ENCODE measurements at regions not wholly inside any gene's neighbourhood (a gene's known extent, or its start where the extent isn't known, plus 50 kb on each side); places are given as distances from the start of the nearest gene placed in this dataset.

- Histone ChIP-seq H2AFZ (ENCODE audit: low read depth) (no peak overlapping the region), H3K27ac (ENCODE audit: low read depth in 2 of 2, low read length in 1 of 2) (no peak overlapping the region), H3K4me1 (ENCODE audit: control insufficient read depth in 1 of 2, insufficient read depth in 2 of 2, low read depth in 1 of 2, low read length in 1 of 2) (no peaks in the 10 kb centered on the region), H3K4me3 (ENCODE audit: low read depth in 2 of 2, low read length in 1 of 2) (no peak overlapping the region; a peak in 1 of 4 replicates), H3K4me2 (no peak overlapping the region), H3F3A (replicated peaks; ENCODE audit: insufficient read depth) (no peaks in the 10 kb centered on the region), H4K20me1 (ENCODE audit: insufficient read depth) (no peaks in the 10 kb centered on the region), H3K36me3 (replicated peaks in 1 of 2; ENCODE audit: control insufficient read depth in 1 of 2, insufficient read depth in 2 of 2, low read length in 1 of 2) (no peaks in the 10 kb centered on the region), H3K9me2 (no peaks in the 10 kb centered on the region), H3K9ac (no peak overlapping the region), H3K27me3 (ENCODE audit: insufficient read depth) (no peaks in the 10 kb centered on the region), H3K9me3 (no peaks in the 10 kb centered on the region), H3K79me2 (ENCODE audit: insufficient read depth) (no peaks in the 10 kb centered on the region)
- no peak for DNase-seq
- ChIA-PET POLR2A (no interaction called here), CTCF (no interaction called here)
- 14% methylated on average over 2 of the region's 2 CpGs for WGBS (ENCODE audit: low lambda C conversion rate)
- TF ChIP-seq RFX5 (IDR thresholded peaks at IDR 0.05; ENCODE audit: low read length) (no peak), POLR2AphosphoS5 (IDR thresholded peaks at IDR 0.05; ENCODE audit: low read depth, low read length) (no peak), TEAD4 (IDR thresholded peaks at IDR 0.05; ENCODE audit: borderline replicate concordance, insufficient read depth) (no peak)
- TF ChIP-seq, protein P1, sequence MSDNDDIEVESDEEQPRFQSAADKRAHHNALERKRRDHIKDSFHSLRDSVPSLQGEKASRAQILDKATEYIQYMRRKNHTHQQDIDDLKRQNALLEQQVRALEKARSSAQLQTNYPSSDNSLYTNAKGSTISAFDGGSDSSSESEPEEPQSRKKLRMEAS (IDR thresholded peaks at IDR 0.05; ENCODE audit: low read depth): no peak
Observed at GRCh38 chr14:101353422-101353821, 207.9 kb upstream of the DIO3 start.

- no peaks in the 10 kb centered on the region for H3K9me2 ChIP-seq
- no peaks in the 10 kb centered on the region for H3K36me3 ChIP-seq (replicated peaks in 1 of 2; ENCODE audit: control insufficient read depth in 1 of 2, insufficient read depth in 2 of 2, low read length in 1 of 2)
- no peaks in the 10 kb centered on the region for H3K79me2 ChIP-seq (ENCODE audit: insufficient read depth)
- H3K4me1 ChIP-seq (ENCODE audit: control insufficient read depth in 1 of 2, insufficient read depth in 2 of 2, low read depth in 1 of 2, low read length in 1 of 2): no peaks in the 10 kb centered on the region
- ChIA-PET CTCF (no interaction called here), POLR2A (no interaction called here)
- H3K9ac ChIP-seq: no peak overlapping the region
- no peak overlapping the region for H3K27ac ChIP-seq (ENCODE audit: low read depth in 2 of 2, low read length in 1 of 2)
- no peak overlapping the region for H2AFZ ChIP-seq (ENCODE audit: low read depth)
- H4K20me1 ChIP-seq (ENCODE audit: insufficient read depth): no peaks in the 10 kb centered on the region
- H3K27me3 ChIP-seq (ENCODE audit: insufficient read depth): no peaks in the 10 kb centered on the region
- H3K4me2 ChIP-seq: no peak overlapping the region
- H3K4me3 ChIP-seq (ENCODE audit: low read depth in 2 of 2, low read length in 1 of 2): no peak overlapping the region
- whole genome bisulfite sequencing (ENCODE audit: low lambda C conversion rate): 4% methylated on average over 2 of the region's 2 CpGs
- no peak for DNase-seq
- no peaks in the 10 kb centered on the region for H3K9me3 ChIP-seq
- no peaks in the 10 kb centered on the region for H3F3A ChIP-seq (replicated peaks; ENCODE audit: insufficient read depth)
- TF ChIP-seq FOXJ3 (CRISPR knock-in tag; IDR thresholded peaks at IDR 0.05) (no peak), JUND (IDR thresholded peaks at IDR 0.05) (no peak), MEF2A (IDR thresholded peaks at IDR 0.05; ENCODE audit: borderline replicate concordance, low read depth) (no peak), SMC3 (IDR thresholded peaks at IDR 0.05; ENCODE audit: low read depth, low read length) (no peak), EP300 (IDR thresholded peaks at IDR 0.05; ENCODE audit: borderline replicate concordance in 1 of 2, low read depth in 1 of 2, low read length in 1 of 2) (no peak), RCOR1 (IDR thresholded peaks at IDR 0.05; ENCODE audit: low read length) (no peak), TCF12 (IDR thresholded peaks at IDR 0.05) (no peak), RXRA (IDR thresholded peaks at IDR 0.05; ENCODE audit: borderline replicate concordance, low read depth) (no peak), TEAD4 (IDR thresholded peaks at IDR 0.05; ENCODE audit: borderline replicate concordance, insufficient read depth) (no peak), USF2 (IDR thresholded peaks at IDR 0.05; ENCODE audit: borderline replicate concordance, low read depth, low read length) (no peak), FOSL2 (IDR thresholded peaks at IDR 0.05; ENCODE audit: borderline replicate concordance, low read depth) (no peak), IRF3 (IDR thresholded peaks at IDR 0.05; ENCODE audit: low read depth, low read length) (no peak)
- TF ChIP-seq, protein P2, sequence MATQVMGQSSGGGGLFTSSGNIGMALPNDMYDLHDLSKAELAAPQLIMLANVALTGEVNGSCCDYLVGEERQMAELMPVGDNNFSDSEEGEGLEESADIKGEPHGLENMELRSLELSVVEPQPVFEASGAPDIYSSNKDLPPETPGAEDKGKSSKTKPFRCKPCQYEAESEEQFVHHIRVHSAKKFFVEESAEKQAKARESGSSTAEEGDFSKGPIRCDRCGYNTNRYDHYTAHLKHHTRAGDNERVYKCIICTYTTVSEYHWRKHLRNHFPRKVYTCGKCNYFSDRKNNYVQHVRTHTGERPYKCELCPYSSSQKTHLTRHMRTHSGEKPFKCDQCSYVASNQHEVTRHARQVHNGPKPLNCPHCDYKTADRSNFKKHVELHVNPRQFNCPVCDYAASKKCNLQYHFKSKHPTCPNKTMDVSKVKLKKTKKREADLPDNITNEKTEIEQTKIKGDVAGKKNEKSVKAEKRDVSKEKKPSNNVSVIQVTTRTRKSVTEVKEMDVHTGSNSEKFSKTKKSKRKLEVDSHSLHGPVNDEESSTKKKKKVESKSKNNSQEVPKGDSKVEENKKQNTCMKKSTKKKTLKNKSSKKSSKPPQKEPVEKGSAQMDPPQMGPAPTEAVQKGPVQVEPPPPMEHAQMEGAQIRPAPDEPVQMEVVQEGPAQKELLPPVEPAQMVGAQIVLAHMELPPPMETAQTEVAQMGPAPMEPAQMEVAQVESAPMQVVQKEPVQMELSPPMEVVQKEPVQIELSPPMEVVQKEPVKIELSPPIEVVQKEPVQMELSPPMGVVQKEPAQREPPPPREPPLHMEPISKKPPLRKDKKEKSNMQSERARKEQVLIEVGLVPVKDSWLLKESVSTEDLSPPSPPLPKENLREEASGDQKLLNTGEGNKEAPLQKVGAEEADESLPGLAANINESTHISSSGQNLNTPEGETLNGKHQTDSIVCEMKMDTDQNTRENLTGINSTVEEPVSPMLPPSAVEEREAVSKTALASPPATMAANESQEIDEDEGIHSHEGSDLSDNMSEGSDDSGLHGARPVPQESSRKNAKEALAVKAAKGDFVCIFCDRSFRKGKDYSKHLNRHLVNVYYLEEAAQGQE (IDR thresholded peaks at IDR 0.05; ENCODE audit: low read depth, low read length): no peak
- TF ChIP-seq, protein P3, sequence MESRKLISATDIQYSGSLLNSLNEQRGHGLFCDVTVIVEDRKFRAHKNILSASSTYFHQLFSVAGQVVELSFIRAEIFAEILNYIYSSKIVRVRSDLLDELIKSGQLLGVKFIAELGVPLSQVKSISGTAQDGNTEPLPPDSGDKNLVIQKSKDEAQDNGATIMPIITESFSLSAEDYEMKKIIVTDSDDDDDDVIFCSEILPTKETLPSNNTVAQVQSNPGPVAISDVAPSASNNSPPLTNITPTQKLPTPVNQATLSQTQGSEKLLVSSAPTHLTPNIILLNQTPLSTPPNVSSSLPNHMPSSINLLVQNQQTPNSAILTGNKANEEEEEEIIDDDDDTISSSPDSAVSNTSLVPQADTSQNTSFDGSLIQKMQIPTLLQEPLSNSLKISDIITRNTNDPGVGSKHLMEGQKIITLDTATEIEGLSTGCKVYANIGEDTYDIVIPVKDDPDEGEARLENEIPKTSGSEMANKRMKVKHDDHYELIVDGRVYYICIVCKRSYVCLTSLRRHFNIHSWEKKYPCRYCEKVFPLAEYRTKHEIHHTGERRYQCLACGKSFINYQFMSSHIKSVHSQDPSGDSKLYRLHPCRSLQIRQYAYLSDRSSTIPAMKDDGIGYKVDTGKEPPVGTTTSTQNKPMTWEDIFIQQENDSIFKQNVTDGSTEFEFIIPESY (IDR thresholded peaks at IDR 0.05; ENCODE audit: borderline replicate concordance, low read depth): no peak
- TF ChIP-seq, protein P4, sequence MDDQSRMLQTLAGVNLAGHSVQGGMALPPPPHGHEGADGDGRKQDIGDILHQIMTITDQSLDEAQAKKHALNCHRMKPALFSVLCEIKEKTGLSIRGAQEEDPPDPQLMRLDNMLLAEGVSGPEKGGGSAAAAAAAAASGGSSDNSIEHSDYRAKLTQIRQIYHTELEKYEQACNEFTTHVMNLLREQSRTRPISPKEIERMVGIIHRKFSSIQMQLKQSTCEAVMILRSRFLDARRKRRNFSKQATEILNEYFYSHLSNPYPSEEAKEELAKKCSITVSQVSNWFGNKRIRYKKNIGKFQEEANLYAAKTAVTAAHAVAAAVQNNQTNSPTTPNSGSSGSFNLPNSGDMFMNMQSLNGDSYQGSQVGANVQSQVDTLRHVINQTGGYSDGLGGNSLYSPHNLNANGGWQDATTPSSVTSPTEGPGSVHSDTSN (IDR thresholded peaks at IDR 0.05): no peak
- TF ChIP-seq, protein P5, sequence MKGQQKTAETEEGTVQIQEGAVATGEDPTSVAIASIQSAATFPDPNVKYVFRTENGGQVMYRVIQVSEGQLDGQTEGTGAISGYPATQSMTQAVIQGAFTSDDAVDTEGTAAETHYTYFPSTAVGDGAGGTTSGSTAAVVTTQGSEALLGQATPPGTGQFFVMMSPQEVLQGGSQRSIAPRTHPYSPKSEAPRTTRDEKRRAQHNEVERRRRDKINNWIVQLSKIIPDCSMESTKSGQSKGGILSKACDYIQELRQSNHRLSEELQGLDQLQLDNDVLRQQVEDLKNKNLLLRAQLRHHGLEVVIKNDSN (IDR thresholded peaks at IDR 0.05; ENCODE audit: borderline replicate concordance, low read depth): no peak
Observed at GRCh38 chr14:101354726-101355125, 206.6 kb upstream of the DIO3 start.

All from SK-N-SH (cell line).